AG20443 (cell line): ENCODE measurements at regions not wholly inside any gene's neighbourhood (a gene's known extent, or its start where the extent isn't known, plus 50 kb on each side); places are given as distances from the start of the nearest gene placed in this dataset.
A peak's percentile ranks its signal among the peaks of the same experiment; 100 is the strongest.

Source experiments
- DNase-seq: peaks from one replicate; pipeline ENCODE4 v3.0.0; 2012; ENCODE audit warnings: low spot score, mixed read lengths

DNA sequence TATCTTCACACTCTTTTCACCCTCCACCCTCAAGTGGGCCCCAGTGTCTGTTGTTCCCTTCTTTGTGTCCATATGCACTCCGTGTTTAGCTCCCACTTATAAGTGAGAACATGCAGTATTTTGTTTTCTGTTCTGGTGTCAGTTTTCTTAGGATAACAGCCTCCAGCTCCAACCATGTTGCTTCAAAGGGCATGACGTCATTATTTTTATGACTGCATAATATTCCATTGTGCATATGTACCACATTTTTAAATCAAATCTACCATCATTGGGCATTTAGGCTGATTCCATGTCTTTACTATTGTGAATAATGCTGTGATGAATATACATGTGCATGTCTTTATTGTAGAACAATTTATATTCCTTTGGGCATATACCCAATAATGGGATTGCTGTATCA, 140.3 kb downstream of the LYPLAL1 start:
- DNase-seq = no peak

GRCh38 chr1:219312967-219313366, 139.3 kb downstream of the LYPLAL1 start:
- DNase-seq = peak; percentile 35

GRCh38 chr1:219310181-219310728, 136.6 kb downstream of the LYPLAL1 start:
- no peak for DNase-seq

GRCh38 chr1:219308367-219308766, 134.7 kb downstream of the LYPLAL1 start:
- no peak for DNase-seq

- DNase-seq = peak; percentile 29
Measured at GRCh38 chr1:219304227-219305226, 130.8 kb downstream of the LYPLAL1 start.

DNA sequence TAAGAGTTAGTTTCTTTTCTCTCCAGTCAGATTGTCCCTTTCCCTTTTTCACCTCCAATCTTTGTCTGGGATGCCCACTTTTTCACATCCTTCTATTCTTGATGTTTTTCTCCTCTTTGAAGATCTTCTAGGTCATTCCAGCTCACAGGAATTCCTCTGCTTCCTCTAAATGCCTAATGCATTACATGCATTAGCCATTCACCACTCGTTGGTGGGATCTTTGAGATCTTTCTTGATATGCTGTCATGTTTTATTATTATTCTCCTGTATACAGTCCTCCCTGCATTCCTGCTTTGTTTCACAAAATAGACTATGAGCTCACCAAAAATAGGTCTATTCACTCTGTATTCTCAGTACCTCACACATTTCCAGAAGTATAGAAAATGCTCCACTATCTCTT, 129.0 kb downstream of the LYPLAL1 start:
- no peak for DNase-seq

- peak; percentile 13 for DNase-seq
Measured at GRCh38 chr1:219299420-219299819, 125.7 kb downstream of the LYPLAL1 start.

- peak; percentile 46 for DNase-seq
Measured at GRCh38 chr1:219298571-219299148, 125.0 kb downstream of the LYPLAL1 start.

DNA sequence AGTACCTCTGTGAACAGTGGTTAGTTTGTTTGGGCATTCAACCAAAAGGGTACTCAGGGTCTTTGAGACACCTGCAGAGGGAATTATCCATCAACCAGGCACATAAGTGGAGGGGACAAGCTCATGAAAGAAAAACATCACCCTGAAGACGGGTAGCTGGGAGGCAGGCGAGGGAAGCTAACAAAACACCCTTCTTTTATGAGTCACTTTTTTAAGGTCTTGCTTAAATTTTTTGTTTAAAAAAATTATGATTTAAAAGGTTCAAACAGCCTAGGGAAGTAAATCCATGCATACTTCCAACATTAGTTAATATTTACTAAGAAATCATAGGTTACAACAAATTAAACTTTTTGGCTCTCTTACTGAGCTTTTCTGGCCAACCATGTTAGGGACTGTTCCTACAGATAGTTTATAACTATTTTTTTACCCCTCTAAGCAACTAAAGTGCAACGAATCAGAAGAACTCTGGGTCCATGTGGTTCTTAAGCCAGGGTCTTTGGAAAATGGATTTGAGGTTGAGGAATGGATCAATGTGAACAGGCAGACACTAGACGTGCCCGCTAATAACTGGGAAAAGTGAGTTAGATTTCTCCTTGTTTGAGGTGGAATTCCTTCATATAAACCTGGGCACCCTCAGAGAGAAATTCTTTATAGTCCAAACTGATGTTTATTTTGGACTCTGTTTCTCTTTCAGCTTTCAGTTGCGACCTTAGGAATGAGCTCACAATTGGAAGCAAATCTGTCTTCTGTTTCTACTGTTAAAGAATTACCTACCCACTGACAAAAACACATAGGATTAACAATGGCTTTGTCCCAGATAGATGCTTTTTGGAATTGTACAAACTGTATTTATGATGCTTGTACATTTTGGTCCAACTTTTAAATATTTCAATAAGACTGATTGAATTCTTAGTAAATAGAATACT, 123.0 kb downstream of the LYPLAL1 start:
- no peak for DNase-seq

DNA sequence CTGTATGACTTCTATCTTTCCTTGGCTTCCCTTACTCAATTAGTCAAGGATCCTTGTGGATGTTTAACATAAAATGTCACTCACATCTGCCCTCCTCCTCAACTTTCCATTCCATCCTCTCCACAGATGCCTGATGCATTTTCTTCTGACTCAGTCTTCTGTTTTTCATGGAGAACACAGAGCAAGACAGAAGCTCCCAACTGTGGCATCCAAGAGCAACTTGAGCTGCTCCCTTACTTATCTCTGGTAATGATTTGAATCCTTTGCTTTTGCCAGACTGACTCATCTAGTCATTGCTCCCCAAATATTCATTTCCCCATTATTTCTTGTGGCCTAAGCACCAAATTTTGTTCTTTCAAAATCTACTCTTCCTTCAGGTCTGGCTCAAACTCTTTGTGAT, 120.6 kb downstream of the LYPLAL1 start:
- DNase-seq = no peak

DNA sequence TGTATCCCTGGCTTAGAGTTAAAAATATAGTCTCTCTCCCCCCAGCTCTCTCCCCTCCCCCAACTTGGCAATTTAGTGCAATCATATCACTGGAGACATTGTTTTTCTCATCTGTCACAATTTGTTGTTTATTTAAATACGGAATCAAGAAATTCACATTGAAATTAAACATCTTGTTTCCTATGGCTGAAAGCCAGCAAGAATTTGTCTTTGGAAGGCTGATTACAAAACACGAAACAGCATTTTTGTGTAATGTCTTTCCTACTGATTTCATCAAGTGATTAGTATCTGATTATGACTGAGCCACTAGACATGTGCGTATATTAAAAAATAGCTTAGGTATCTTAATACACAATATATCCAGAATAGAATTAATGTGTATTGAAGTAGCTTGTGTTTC, 119.7 kb downstream of the LYPLAL1 start:
- DNase-seq = no peak

DNA sequence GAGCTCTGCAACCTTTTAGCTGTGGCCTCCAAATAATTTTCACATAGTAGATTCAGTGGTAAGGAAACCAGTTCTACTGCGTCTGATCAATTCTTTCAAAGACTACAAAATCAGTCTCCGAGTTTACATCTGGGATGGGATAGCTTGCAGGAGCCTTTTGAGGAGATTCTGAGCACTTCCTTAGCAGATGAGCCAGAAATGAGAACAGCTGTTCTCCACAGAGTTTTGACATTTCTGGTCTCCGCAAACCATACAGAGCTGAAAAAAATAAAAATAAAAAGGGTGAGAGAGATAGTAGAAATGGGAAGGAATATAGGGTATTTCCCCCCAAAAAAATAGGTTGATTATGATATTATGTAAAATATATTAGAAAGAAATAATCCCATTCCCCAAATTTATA, 119.3 kb downstream of the LYPLAL1 start:
- no peak for DNase-seq

- no peak for DNase-seq
Measured at GRCh38 chr1:219292341-219292740, 118.7 kb downstream of the LYPLAL1 start.

GRCh38 chr1:219289171-219289570, 115.5 kb downstream of the LYPLAL1 start:
- no peak for DNase-seq

DNA sequence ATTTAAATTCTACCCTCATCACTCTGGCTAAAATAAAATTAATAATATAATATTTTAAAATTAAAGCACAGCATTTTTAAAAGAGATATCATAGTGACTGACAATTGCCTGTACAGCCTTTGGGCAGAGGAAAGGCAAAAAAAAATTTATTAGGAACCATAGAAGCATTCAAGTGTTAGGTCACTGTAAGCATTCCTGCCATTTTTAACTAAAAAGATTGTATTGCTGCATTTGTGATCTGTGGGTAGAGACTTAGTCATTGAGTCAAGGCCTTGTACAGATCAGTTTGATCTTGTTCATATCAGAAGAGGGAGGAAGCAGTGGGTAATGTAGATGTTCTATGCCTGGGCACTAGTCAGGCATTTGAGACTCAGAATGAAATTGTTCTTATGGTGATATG, 109.9 kb downstream of the LYPLAL1 start:
- no peak for DNase-seq

DNA sequence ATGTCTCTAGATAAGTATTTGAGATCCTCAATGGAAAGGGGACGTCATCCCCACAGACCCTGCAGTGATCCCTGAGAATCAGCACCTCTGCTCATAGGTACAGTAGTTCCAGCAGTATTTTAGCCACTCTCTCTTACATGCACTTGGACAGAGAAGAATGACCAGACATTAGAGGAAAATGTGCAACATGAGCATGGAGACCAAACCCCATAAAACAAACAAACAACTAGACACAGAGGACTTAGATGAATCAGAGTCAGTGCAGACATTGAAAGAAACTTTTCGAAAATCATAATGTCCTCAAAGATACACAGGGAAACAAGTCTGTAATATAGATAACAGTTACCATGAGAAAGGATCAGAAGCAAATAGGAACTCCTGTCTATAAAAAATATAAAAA, 108.2 kb downstream of the LYPLAL1 start:
- no peak for DNase-seq

DNA sequence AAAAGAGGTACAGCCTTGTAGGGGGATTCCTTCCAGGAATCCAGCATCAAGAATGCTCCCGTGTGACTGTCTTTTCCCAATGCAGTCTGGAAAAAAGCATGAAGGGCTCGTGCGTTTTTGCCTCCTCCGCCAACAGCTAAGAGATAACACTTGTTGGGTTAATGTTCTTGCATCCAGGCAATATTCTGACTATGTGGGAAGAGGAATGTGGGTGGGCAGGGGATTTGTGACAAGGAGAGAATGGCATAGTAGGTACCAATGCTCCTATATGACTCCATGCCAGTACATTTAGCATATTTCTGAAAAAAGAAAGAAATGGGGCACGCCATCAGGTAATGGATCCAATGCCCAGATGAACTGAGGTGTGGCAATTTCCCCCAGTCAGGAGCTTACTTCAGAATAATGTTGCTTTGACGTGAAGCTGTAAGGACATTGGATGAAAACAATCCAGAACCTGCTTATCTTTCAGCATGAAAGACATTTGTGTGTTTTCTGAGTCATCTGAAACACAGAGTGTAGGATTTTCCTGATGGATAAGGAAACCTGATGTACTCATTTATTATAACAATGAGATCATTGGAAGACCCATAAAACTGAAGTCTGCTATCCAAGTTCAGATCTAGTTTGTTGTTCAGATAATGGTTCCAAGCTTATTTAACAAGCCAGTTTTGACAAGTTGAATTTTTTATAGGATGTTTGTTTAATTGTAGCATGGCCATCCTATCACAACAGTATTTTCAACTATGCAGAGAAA, 105.5 kb downstream of the LYPLAL1 start:
- no peak for DNase-seq

DNA sequence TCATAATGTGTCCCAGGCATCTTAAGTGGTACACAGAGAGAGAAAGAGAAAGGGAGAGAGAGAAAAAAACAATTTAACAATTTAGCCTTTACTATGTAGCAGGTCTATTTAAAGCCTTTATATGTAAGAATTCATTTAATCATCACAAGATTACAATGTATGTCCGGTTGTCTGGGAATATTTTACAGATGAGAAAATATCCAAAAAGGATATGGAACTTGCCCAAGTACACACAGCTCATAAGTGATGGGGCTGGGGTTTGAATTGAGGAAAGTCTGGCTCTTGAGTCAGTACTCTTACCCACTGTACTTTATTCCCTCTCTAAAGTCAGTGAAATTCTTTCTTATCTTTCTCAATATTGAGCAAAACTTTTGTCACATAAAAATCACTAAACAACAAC, 104.6 kb downstream of the LYPLAL1 start:
- DNase-seq = no peak

DNA sequence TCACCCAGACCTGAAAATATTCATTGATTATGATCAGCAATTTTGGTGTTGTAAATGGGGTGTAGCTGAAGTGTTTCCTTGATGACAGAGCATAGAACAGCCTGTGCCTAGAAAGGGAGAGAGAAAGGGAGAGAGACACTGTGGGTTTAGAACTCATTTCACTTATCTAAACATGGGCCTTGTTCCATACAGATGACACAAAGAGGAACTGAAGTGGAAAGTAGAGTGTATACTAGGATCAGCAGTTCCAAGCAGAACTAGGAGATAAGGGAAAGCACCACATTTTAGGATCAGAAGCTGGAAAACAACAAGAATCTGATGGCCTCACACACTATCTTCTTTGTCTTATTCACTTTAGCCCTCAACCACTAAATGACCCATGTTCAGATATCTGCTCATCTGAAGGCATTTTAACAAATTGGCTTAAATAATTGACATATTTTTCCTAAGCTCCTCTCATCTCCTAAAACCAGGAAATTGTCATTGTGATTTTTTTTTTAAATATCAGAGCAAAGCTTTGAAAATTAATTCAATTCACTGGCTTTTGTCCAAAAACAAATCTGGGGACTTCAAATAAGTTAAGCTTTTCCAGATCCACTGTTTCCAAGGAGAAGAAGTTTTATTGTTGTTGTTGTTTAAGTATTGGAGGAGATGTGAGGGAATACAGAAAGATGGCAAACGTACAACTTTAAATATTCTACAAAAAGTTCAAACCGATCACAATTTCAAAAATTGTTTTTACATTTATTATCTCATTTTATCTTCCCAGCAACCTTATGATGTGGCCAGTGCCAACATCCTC, 103.8 kb downstream of the LYPLAL1 start:
- no peak for DNase-seq

GRCh38 chr1:219276049-219276738, 102.5 kb downstream of the LYPLAL1 start:
- no peak for DNase-seq
